HCT116 (cell line): ENCODE measurements at regions not wholly inside any gene's neighbourhood (a gene's known extent, or its start where the extent isn't known, plus 50 kb on each side); places are given as distances from the start of the nearest gene placed in this dataset.

Experiments
- ATAC-seq: fragments of 200-7000 bp; cut with Tn5 transposase; 2 replicates; pipeline ENCODE4 v1.9.1; 2020; ENCODE audit warnings: mild to moderate bottlenecking, moderate library complexity
- BruUV-seq: library from RNA; stranded (reverse); fragments of 400-500 nt; replicated peaks from 2 replicates; lab custom pipeline; 2021; lab: Mats Ljungman, UMichigan
- CTCF ChIA-PET: fragments of 300-600 bp; sonication (Branson Sonifier 250); formaldehyde crosslinking; loops from one replicate; lab custom pipeline; 2021; ENCODE audit warnings: antibody characterized with exemption; lab: Charles Lee
- POLR2A ChIA-PET: fragments of 300-600, 350-600 bp; sonication (Branson Sonifier 250); formaldehyde crosslinking; loops from one replicate; lab custom pipeline; 2021; ENCODE audit warnings: antibody characterized with exemption; lab: Charles Lee
- RAD21 ChIA-PET, 2 experiments: fragments of 300-600 bp; sonication (Branson Sonifier 250); formaldehyde crosslinking; loops; one replicate each; lab custom pipeline; 2023; ENCODE audit warnings: low total read pairs in 2 of 2; ENCODE audit not compliant: uncharacterized antibody in 2 of 2, unreplicated experiment in 2 of 2, low non-redundant PET in 1 of 2; lab: Charles Lee
- DNase-seq: peaks from one replicate; pipeline ENCODE4 v3.0.0-alpha.2; 2010; ENCODE audit warnings: low read depth, low spot score
- H2AFZ ChIP-seq: fragments of 200-600 bp; shearing (Covaris generic), sonication (generic); 2 replicates; pipeline ENCODE4 v1.6.1; 2017; ENCODE audit warnings: low read depth, mixed run types, mixed read lengths, antibody characterized with exemption, low read length; ENCODE audit not compliant: poor library complexity, severe bottlenecking
- H3K27ac ChIP-seq: 2 replicates; pipeline ENCODE4 v1.5.1; 2012; ENCODE audit warnings: low read depth, low read length
- H3K27me3 ChIP-seq: fragments of 200-600 bp; sonication (generic); 2 replicates; pipeline ENCODE4 v1.6.1; 2016; ENCODE audit warnings: mixed run types, low read length, mixed read lengths; ENCODE audit not compliant: insufficient read depth
- H3K36me3 ChIP-seq, 2 experiments: fragments of 200-500 bp in 1 of 2; fragments of 200-600 bp in 1 of 2; sonication (Bioruptor generic) in 1 of 2; sonication (generic) in 1 of 2; 2 replicates each; pipeline versions ENCODE4 v1.5.1 to v1.6.1; 2014 to 2016; ENCODE audit warnings: low read length in 2 of 2, inconsistent platforms in 1 of 2, mixed read lengths in 1 of 2, mixed run types in 1 of 2; ENCODE audit not compliant: insufficient read depth in 2 of 2, control insufficient read depth in 1 of 2
- H3K4me1 ChIP-seq, 2 experiments: fragments of 200-600 bp in 1 of 2; sonication (generic) in 1 of 2; 2 replicates each; pipeline versions ENCODE4 v1.5.1 to v1.6.1; 2012 to 2017; ENCODE audit warnings: low read length in 2 of 2, inconsistent platforms in 1 of 2, mild to moderate bottlenecking in 1 of 2, mixed read lengths in 1 of 2, mixed run types in 1 of 2, moderate library complexity in 1 of 2; ENCODE audit not compliant: insufficient read depth in 2 of 2, control insufficient read depth in 1 of 2
- H3K4me2 ChIP-seq: fragments of 200-600 bp; sonication (generic); 2 replicates; pipeline ENCODE4 v1.6.1; 2017; ENCODE audit warnings: mixed run types, low read length, mixed read lengths
- H3K4me3 ChIP-seq, 2 experiments: fragments of 200-600 bp in 1 of 2; sonication (generic) in 1 of 2; replicated peaks in 1 of 2; 2 replicates each; pipeline ENCODE4 v1.5.1; 2011 to 2016; ENCODE audit warnings: low read length in 2 of 2, control low read depth in 1 of 2, low read depth in 1 of 2, mild to moderate bottlenecking in 1 of 2, mixed read lengths in 1 of 2, mixed run types in 1 of 2
- H3K79me2 ChIP-seq: fragments of 200-600 bp; sonication (generic); 2 replicates; pipeline ENCODE4 v1.6.1; 2017; ENCODE audit warnings: mild to moderate bottlenecking, mixed run types, low read length, moderate library complexity, mixed read lengths; ENCODE audit not compliant: insufficient read depth
- H3K9ac ChIP-seq: fragments of 200-600 bp; sonication (generic); 2 replicates; pipeline ENCODE4 v1.6.1; 2016; ENCODE audit warnings: low read length, mixed read lengths
- H3K9me2 ChIP-seq: fragments of 200-600 bp; sonication (generic), shearing (Covaris generic); 2 replicates; pipeline ENCODE4 v1.6.1; 2017; ENCODE audit warnings: mixed run types, mild to moderate bottlenecking, moderate library complexity; ENCODE audit not compliant: insufficient read depth
- H3K9me3 ChIP-seq, 2 experiments: fragments of 200-500 bp in 1 of 2; fragments of 200-600 bp in 1 of 2; sonication (Bioruptor generic) in 1 of 2; sonication (generic) in 1 of 2; 2 replicates each; pipeline ENCODE4 v1.6.1; 2014 to 2017; ENCODE audit warnings: low read length in 2 of 2, mixed read lengths in 2 of 2, inconsistent platforms in 1 of 2, low read depth in 1 of 2, mild to moderate bottlenecking in 1 of 2, mixed run types in 1 of 2, moderate library complexity in 1 of 2; ENCODE audit not compliant: control insufficient read depth in 1 of 2, insufficient read depth in 1 of 2
- H4K20me1 ChIP-seq: fragments of 200-600 bp; sonication (generic), shearing (Covaris generic); 2 replicates; pipeline ENCODE4 v1.6.1; 2017; ENCODE audit warnings: mixed run types, mild to moderate bottlenecking, moderate library complexity; ENCODE audit not compliant: insufficient read depth
- CBX3 ChIP-seq: IDR thresholded peaks from 2 replicates; pipeline ENCODE4 v1.6.1; 2012; ENCODE audit warnings: low read depth
- ELF1 ChIP-seq: IDR thresholded peaks from 2 replicates; pipeline ENCODE4 v1.6.1; 2012; ENCODE audit warnings: low read depth, borderline replicate concordance
- EZH2 ChIP-seq: fragments of 200-600 bp; sonication (generic); IDR thresholded peaks from 2 replicates; pipeline ENCODE4 v1.6.1; 2017; ENCODE audit warnings: antibody characterized with exemption, mixed run types
- FOSL1 ChIP-seq: IDR thresholded peaks from 2 replicates; pipeline ENCODE4 v1.6.1; 2012; ENCODE audit warnings: low read depth
- POLR2A ChIP-seq: IDR thresholded peaks from 2 replicates; pipeline ENCODE4 v1.7.0; 2011; ENCODE audit warnings: borderline replicate concordance; ENCODE audit not compliant: insufficient read depth, insufficient read length; ENCODE audit errors: extremely low read depth
- POLR2AphosphoS5 ChIP-seq: IDR thresholded peaks from 2 replicates; pipeline ENCODE4 v1.6.1; 2011; ENCODE audit warnings: mild to moderate bottlenecking, low read depth, low read length, moderate library complexity
- RAD21 ChIP-seq: IDR thresholded peaks from 2 replicates; pipeline ENCODE4 v1.6.1; 2012; ENCODE audit warnings: low read depth, mild to moderate bottlenecking
- SIN3A ChIP-seq: IDR thresholded peaks from 2 replicates; pipeline ENCODE4 v1.6.1; 2012; ENCODE audit warnings: low read depth
- SP1 ChIP-seq: IDR thresholded peaks from 2 replicates; pipeline ENCODE4 v1.6.1; 2012; ENCODE audit warnings: low read depth
- TCF7L2 ChIP-seq: IDR thresholded peaks from 2 replicates; pipeline ENCODE4 v1.7.0; 2011; ENCODE audit warnings: borderline replicate concordance, inconsistent platforms; ENCODE audit not compliant: insufficient read depth, insufficient read length; ENCODE audit errors: extremely low read depth
- ZFX ChIP-seq: fragments of 450-650 bp; IDR thresholded peaks from 2 replicates; pipeline ENCODE4 v1.6.1; 2017
- ZNF274 ChIP-seq: fragments of 200-500 bp; sonication (Bioruptor generic); IDR thresholded peaks from 2 replicates; pipeline ENCODE4 v1.6.1; 2014; ENCODE audit warnings: mild to moderate bottlenecking, low read depth, low read length, inconsistent platforms
- intact Hi-C: fragments of 100-400 bp; cut with micrococcal nuclease; formaldehyde crosslinking; loops from 2 replicates; pipeline ENCODE4 v1.10.0; 2022
- TF ChIP-seq, protein P1 (sequence below), 3 experiments: fragments of 200-600 bp in 1 of 3; sonication (generic) in 1 of 3; IDR thresholded peaks in 2 of 3; conservative IDR thresholded peaks in 1 of 3; 2 replicates each; pipeline ENCODE4 v1.5.1; 2012 to 2017; ENCODE audit warnings: low read depth in 2 of 3, low read length in 2 of 3, antibody characterized with exemption in 1 of 3, borderline replicate concordance in 1 of 3, control low read depth in 1 of 3, mild to moderate bottlenecking in 1 of 3, mixed read lengths in 1 of 3, mixed run types in 1 of 3, moderate library complexity in 1 of 3; ENCODE audit not compliant: insufficient read depth in 1 of 3
- TF ChIP-seq, protein P2 (sequence below): IDR thresholded peaks from 2 replicates; pipeline ENCODE4 v1.6.1; 2011; ENCODE audit warnings: mild to moderate bottlenecking, low read length, moderate library complexity; ENCODE audit not compliant: insufficient replicate concordance; ENCODE audit errors: extremely low read depth
- TF ChIP-seq, protein P3 (sequence below): IDR thresholded peaks from 2 replicates; pipeline ENCODE4 v1.6.1; 2012; ENCODE audit warnings: low read depth

DNA sequence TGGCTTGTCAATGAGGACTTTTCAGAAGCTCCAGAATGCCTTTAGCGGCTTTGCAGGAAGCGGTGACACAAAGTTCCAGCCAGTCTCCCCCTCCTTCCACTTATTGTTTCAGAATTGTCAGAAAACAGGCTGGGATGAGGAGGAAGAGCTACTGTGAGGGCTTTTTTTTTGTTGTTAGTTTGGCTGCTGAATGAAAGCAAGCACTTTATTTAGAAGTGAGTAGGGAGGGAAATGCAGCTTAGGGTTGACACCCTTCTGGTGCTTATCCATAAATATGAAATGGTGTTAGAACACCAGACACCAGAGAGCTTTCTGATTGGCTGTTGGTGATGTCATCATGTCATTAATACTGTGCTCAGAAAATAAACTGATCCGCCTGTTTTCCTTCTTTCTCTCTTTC, 251.5 kb downstream of the SOX4 start (continued):
- no peak for TF ChIP-seq POLR2A
- TF ChIP-seq, protein P1, sequence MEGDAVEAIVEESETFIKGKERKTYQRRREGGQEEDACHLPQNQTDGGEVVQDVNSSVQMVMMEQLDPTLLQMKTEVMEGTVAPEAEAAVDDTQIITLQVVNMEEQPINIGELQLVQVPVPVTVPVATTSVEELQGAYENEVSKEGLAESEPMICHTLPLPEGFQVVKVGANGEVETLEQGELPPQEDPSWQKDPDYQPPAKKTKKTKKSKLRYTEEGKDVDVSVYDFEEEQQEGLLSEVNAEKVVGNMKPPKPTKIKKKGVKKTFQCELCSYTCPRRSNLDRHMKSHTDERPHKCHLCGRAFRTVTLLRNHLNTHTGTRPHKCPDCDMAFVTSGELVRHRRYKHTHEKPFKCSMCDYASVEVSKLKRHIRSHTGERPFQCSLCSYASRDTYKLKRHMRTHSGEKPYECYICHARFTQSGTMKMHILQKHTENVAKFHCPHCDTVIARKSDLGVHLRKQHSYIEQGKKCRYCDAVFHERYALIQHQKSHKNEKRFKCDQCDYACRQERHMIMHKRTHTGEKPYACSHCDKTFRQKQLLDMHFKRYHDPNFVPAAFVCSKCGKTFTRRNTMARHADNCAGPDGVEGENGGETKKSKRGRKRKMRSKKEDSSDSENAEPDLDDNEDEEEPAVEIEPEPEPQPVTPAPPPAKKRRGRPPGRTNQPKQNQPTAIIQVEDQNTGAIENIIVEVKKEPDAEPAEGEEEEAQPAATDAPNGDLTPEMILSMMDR (IDR thresholded peaks at IDR 0.05 in 2 of 3, conservative IDR thresholded peaks at IDR 0.05 in 1 of 3; ENCODE audit: borderline replicate concordance in 1 of 3, insufficient read depth in 1 of 3, low read depth in 2 of 3, low read length in 2 of 3): no peak
- TF ChIP-seq RAD21: no peak
- no peak for TF ChIP-seq ELF1
- TF ChIP-seq SP1: no peak
- TF ChIP-seq, all 23 proteins: peak for 0

DNA sequence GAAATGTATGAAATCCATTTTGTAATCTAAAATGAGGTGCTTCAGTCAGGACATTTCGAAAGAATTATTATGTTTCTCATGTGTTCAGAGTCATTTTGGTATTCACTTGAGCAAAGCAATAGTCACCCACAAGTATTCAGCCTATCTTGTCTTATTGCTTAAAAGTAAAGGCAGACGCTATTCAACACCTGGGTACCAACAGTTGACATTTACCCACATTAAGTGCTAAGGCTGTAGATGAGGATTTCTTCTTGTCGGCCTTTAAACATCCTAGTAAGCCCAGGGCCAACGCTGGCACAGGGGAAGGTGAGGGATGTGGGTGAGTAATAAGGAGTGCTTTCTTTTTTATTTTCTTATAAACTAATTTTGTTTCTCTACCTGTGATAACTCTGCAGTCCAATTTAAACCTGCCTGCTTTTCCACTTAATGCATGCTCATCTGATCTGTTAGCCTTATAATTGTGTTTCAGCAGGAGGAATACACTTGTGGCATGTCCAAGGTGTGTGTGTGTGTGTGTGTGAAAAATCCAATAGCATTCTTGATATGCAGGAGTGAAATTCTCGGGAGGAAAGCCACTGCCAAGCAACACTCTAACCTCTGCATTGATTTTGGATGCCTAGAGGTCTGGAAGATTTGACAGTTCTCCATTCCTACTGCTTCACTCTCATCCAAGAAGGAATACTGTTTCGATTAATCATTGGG, 252.0 kb downstream of the SOX4 start:
- H3K9ac ChIP-seq: no peak overlapping the region
- BruUV-seq: no TSS peak
- CTCF ChIA-PET: no interaction called here
- no peaks in the 10 kb centered on the region for H3K9me3 ChIP-seq
- H3K9me2 ChIP-seq: no peaks in the 10 kb centered on the region
- no peaks in the 10 kb centered on the region for H3K79me2 ChIP-seq
- no peak overlapping the region for H3K4me3 ChIP-seq
- ATAC-seq (no peak), DNase-seq (no peak)
- H3K27me3 ChIP-seq: no peaks in the 10 kb centered on the region
- no peak overlapping the region for H3K4me2 ChIP-seq
- intact Hi-C loops: no loop called here
- no peaks in the 10 kb centered on the region for H4K20me1 ChIP-seq
- H3K4me1 ChIP-seq: no peaks in the 10 kb centered on the region
- H3K27ac ChIP-seq: no peak overlapping the region
- RAD21 ChIA-PET: no interaction called here
- POLR2A ChIA-PET: no interaction called here
- no peak for TF ChIP-seq FOSL1
- no peak for TF ChIP-seq EZH2
- TF ChIP-seq ZFX: no peak
- TF ChIP-seq, protein P2, sequence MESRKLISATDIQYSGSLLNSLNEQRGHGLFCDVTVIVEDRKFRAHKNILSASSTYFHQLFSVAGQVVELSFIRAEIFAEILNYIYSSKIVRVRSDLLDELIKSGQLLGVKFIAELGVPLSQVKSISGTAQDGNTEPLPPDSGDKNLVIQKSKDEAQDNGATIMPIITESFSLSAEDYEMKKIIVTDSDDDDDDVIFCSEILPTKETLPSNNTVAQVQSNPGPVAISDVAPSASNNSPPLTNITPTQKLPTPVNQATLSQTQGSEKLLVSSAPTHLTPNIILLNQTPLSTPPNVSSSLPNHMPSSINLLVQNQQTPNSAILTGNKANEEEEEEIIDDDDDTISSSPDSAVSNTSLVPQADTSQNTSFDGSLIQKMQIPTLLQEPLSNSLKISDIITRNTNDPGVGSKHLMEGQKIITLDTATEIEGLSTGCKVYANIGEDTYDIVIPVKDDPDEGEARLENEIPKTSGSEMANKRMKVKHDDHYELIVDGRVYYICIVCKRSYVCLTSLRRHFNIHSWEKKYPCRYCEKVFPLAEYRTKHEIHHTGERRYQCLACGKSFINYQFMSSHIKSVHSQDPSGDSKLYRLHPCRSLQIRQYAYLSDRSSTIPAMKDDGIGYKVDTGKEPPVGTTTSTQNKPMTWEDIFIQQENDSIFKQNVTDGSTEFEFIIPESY: no peak
- TF ChIP-seq, protein P3, sequence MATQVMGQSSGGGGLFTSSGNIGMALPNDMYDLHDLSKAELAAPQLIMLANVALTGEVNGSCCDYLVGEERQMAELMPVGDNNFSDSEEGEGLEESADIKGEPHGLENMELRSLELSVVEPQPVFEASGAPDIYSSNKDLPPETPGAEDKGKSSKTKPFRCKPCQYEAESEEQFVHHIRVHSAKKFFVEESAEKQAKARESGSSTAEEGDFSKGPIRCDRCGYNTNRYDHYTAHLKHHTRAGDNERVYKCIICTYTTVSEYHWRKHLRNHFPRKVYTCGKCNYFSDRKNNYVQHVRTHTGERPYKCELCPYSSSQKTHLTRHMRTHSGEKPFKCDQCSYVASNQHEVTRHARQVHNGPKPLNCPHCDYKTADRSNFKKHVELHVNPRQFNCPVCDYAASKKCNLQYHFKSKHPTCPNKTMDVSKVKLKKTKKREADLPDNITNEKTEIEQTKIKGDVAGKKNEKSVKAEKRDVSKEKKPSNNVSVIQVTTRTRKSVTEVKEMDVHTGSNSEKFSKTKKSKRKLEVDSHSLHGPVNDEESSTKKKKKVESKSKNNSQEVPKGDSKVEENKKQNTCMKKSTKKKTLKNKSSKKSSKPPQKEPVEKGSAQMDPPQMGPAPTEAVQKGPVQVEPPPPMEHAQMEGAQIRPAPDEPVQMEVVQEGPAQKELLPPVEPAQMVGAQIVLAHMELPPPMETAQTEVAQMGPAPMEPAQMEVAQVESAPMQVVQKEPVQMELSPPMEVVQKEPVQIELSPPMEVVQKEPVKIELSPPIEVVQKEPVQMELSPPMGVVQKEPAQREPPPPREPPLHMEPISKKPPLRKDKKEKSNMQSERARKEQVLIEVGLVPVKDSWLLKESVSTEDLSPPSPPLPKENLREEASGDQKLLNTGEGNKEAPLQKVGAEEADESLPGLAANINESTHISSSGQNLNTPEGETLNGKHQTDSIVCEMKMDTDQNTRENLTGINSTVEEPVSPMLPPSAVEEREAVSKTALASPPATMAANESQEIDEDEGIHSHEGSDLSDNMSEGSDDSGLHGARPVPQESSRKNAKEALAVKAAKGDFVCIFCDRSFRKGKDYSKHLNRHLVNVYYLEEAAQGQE: no peak
- no peak for TF ChIP-seq TCF7L2
- no peak for TF ChIP-seq ZNF274
- TF ChIP-seq SIN3A: no peak
- no peak for TF ChIP-seq ELF1
- no peak for TF ChIP-seq POLR2AphosphoS5
- no peak for TF ChIP-seq CBX3
- no peaks in the 10 kb centered on the region for H3K36me3 ChIP-seq
- H2AFZ ChIP-seq: no peak overlapping the region
